ENCODE measurements at regions not wholly inside any gene's neighbourhood (a gene's known extent, or its start where the extent isn't known, plus 50 kb on each side); places are given as distances from the start of the nearest gene placed in this dataset.
"Not testable (repeated sequence)": the region's sequence is repeated elsewhere in the genome, so short reads cannot be mapped to it uniquely, and the experiment has no call there.

- H3K9ac ChIP-seq: no peak overlapping the region
- H3K27ac ChIP-seq: 0 out of 2 replicates have a peak overlapping the region, but pooled peaks have one; percentile 10
- no peaks in the 10 kb centered on the region for H3K9me3 ChIP-seq
- no peaks in the 10 kb centered on the region for H4K20me1 ChIP-seq
- peaks cover 29% of the 10 kb centered on the region for H3K4me1 ChIP-seq
- no peak overlapping the region for H3K4me2 ChIP-seq
- H3K4me3 ChIP-seq: no peak overlapping the region
- H3K27me3 ChIP-seq: no peaks in the 10 kb centered on the region
- H3K36me3 ChIP-seq: no peaks in the 10 kb centered on the region
- no peak for TF ChIP-seq Cebpa-rat (IDR thresholded peaks at IDR 0.05)
Observed at GRCh38 chr20:23145281-23145700, 59.2 kb upstream of the CD93 start.

GRCh38 chr20:23144856-23145255, 58.7 kb upstream of the CD93 start:
- Histone ChIP-seq H4K20me1 (no peaks in the 10 kb centered on the region), H3K27me3 (no peaks in the 10 kb centered on the region), H3K4me3 (no peak overlapping the region), H3K4me1 (peaks cover 24% of the 10 kb centered on the region), H3K9me3 (no peaks in the 10 kb centered on the region), H3K27ac (peak overlapping the region; percentile 10; the same call in 1 of the 2 replicates), H3K4me2 (no peak overlapping the region), H3K9ac (no peak overlapping the region), H3K36me3 (no peaks in the 10 kb centered on the region)
- no peak for TF ChIP-seq Cebpa-rat (IDR thresholded peaks at IDR 0.05)

GRCh38 chr20:23143986-23144690, 58.0 kb upstream of the CD93 start:
- Histone ChIP-seq H3K27ac (0 out of 2 replicates have a peak overlapping the region, but pooled peaks have one; percentile 10), H3K4me3 (no peak overlapping the region), H3K36me3 (no peaks in the 10 kb centered on the region), H3K4me2 (no peak overlapping the region), H3K9me3 (no peaks in the 10 kb centered on the region), H3K9ac (no peak overlapping the region), H4K20me1 (no peaks in the 10 kb centered on the region), H3K27me3 (no peaks in the 10 kb centered on the region), H3K4me1 (peaks cover 27% of the 10 kb centered on the region)
- no peak for TF ChIP-seq Cebpa-rat (IDR thresholded peaks at IDR 0.05)

GRCh38 chr20:23143098-23143497, 57.0 kb upstream of the CD93 start:
- peak overlapping the region; percentile 54; the same call in 1 of the 2 replicates for H3K4me2 ChIP-seq
- H3K27me3 ChIP-seq: no peaks in the 10 kb centered on the region
- peaks cover 37% of the 10 kb centered on the region for H3K4me1 ChIP-seq
- H4K20me1 ChIP-seq: no peaks in the 10 kb centered on the region
- no peaks in the 10 kb centered on the region for H3K9me3 ChIP-seq
- H3K4me3 ChIP-seq: no peak overlapping the region
- no peaks in the 10 kb centered on the region for H3K36me3 ChIP-seq
- H3K9ac ChIP-seq: no peak overlapping the region
- no peak for TF ChIP-seq Cebpa-rat (IDR thresholded peaks at IDR 0.05)
- H3K27ac ChIP-seq: no peak overlapping the region

GRCh38 chr20:23142162-23143050, 56.3 kb upstream of the CD93 start:
- Histone ChIP-seq H3K27ac (no peak overlapping the region), H3K4me1 (peaks cover 37% of the 10 kb centered on the region), H3K9me3 (no peaks in the 10 kb centered on the region), H3K27me3 (no peaks in the 10 kb centered on the region), H3K4me2 (peak overlapping the region; percentile 54), H3K9ac (no peak overlapping the region), H3K4me3 (no peak overlapping the region), H4K20me1 (no peaks in the 10 kb centered on the region), H3K36me3 (no peaks in the 10 kb centered on the region)
- TF ChIP-seq Cebpa-rat (IDR thresholded peaks at IDR 0.05): no peak

GRCh38 chr20:23141450-23142161, 55.5 kb upstream of the CD93 start:
- no peak overlapping the region for H3K4me3 ChIP-seq
- peak overlapping the region; percentile 54; the same call in 1 of the 2 replicates for H3K4me2 ChIP-seq
- H3K27me3 ChIP-seq: no peaks in the 10 kb centered on the region
- peaks cover 37% of the 10 kb centered on the region for H3K4me1 ChIP-seq
- H3K27ac ChIP-seq: no peak overlapping the region
- TF ChIP-seq Cebpa-rat (IDR thresholded peaks at IDR 0.05): no peak
- H3K36me3 ChIP-seq: no peaks in the 10 kb centered on the region
- H3K9me3 ChIP-seq: no peaks in the 10 kb centered on the region
- H3K9ac ChIP-seq: no peak overlapping the region
- no peaks in the 10 kb centered on the region for H4K20me1 ChIP-seq

GRCh38 chr20:23140991-23141390, 54.9 kb upstream of the CD93 start:
- no peak overlapping the region for H3K9ac ChIP-seq
- H4K20me1 ChIP-seq: no peaks in the 10 kb centered on the region
- H3K4me2 ChIP-seq: no peak overlapping the region
- no peak overlapping the region for H3K4me3 ChIP-seq
- H3K4me1 ChIP-seq: peaks cover 37% of the 10 kb centered on the region
- no peaks in the 10 kb centered on the region for H3K9me3 ChIP-seq
- no peaks in the 10 kb centered on the region for H3K27me3 ChIP-seq
- no peak overlapping the region for H3K27ac ChIP-seq
- no peak for TF ChIP-seq Cebpa-rat (IDR thresholded peaks at IDR 0.05)
- H3K36me3 ChIP-seq: no peaks in the 10 kb centered on the region

- H3K27ac ChIP-seq, H3K36me3 ChIP-seq, H4K20me1 ChIP-seq, H3K9me3 ChIP-seq, H3K9ac ChIP-seq, H3K27me3 ChIP-seq, H3K4me2 ChIP-seq, H3K4me3 ChIP-seq: not testable (repeated sequence)
- peaks cover 37% of the 10 kb centered on the region for H3K4me1 ChIP-seq
Observed at GRCh38 chr20:23139984-23140383, 53.9 kb upstream of the CD93 start.

GRCh38 chr20:23139524-23139923, 53.4 kb upstream of the CD93 start:
- H3K9ac ChIP-seq: no peak overlapping the region
- H3K27ac ChIP-seq: no peak overlapping the region
- peak overlapping the region; percentile 42 for H3K4me2 ChIP-seq
- no peaks in the 10 kb centered on the region for H4K20me1 ChIP-seq
- TF ChIP-seq Cebpa-rat (IDR thresholded peaks at IDR 0.05): no peak
- H3K36me3 ChIP-seq: no peaks in the 10 kb centered on the region
- H3K4me3 ChIP-seq: no peak overlapping the region
- peaks cover 37% of the 10 kb centered on the region for H3K4me1 ChIP-seq
- H3K27me3 ChIP-seq: no peaks in the 10 kb centered on the region
- no peaks in the 10 kb centered on the region for H3K9me3 ChIP-seq

All from BLaER1 (cell line).